GM12878 (cell line): ENCODE measurements at regions not wholly inside any gene's neighbourhood (a gene's known extent, or its start where the extent isn't known, plus 50 kb on each side); places are given as distances from the start of the nearest gene placed in this dataset.

Source experiments
- ATAC-seq: fragments of 200-7000 bp; cut with Tn5 transposase; 3 replicates; pipeline ENCODE4 v1.9.1; 2020; ENCODE audit warnings: mild to moderate bottlenecking, moderate library complexity
- BruUV-seq: library from RNA; stranded (reverse); fragments of 400-500 nt; replicated peaks from 2 replicates; lab custom pipeline; 2021; lab: Mats Ljungman, UMichigan
- CTCF ChIA-PET: fragments of 300-600 bp; sonication (Branson Sonifier 250); formaldehyde crosslinking; extraction: SDS; loops from one replicate; lab custom pipeline; 2021; ENCODE audit warnings: inconsistent platforms; lab: Yijun Ruan, JAX
- POLR2A ChIA-PET: fragments of 350-600 bp; formaldehyde crosslinking; extraction: SDS; loops from one replicate; lab custom pipeline; 2021; ENCODE audit warnings: inconsistent platforms; lab: Charles Lee
- RAD21 ChIA-PET: fragments of 300-600 bp; sonication (Branson Sonifier 250); formaldehyde crosslinking; loops from one replicate; lab custom pipeline; 2023; ENCODE audit warnings: antibody characterized with exemption; ENCODE audit not compliant: unreplicated experiment; lab: Charles Lee
- SMC1A ChIA-PET: fragments of 300-600 bp; sonication (Branson Sonifier 250); formaldehyde crosslinking; loops from one replicate; lab custom pipeline; 2023; ENCODE audit not compliant: unreplicated experiment, uncharacterized antibody; lab: Charles Lee
- DNase-seq: peaks from one replicate; pipeline ENCODE4 v3.0.0-alpha.2; 2011; ENCODE audit warnings: low read depth, low spot score
- FAIRE-seq: peaks from 3 replicates; lab custom pipeline; 2011; peaks lifted over from hg19 to GRCh38; lab: Jason Lieb, UNC
- H2AFZ ChIP-seq: 2 replicates; pipeline ENCODE4 v1.6.0; 2011; ENCODE audit warnings: low read depth, low read length, control low read depth; ENCODE audit not compliant: control insufficient read depth
- H3K27ac ChIP-seq: 2 replicates; pipeline ENCODE4 v1.5.1; 2011; ENCODE audit warnings: control low read depth; ENCODE audit not compliant: control insufficient read depth, insufficient read depth
- H3K27me3 ChIP-seq, 2 experiments: replicated peaks in 1 of 2; 2 replicates each; pipeline versions ENCODE4 v1.6.0 to v1.6.1; 2011; ENCODE audit warnings: low read length in 1 of 2; ENCODE audit not compliant: control insufficient read depth in 2 of 2, insufficient read depth in 2 of 2
- H3K36me3 ChIP-seq, 2 experiments: 2 replicates each; pipeline ENCODE4 v1.5.1; 2011; ENCODE audit warnings: low read length in 1 of 2; ENCODE audit not compliant: control insufficient read depth in 2 of 2, insufficient read depth in 2 of 2
- H3K4me1 ChIP-seq: 2 replicates; pipeline ENCODE4 v1.6.1; 2011; ENCODE audit warnings: mild to moderate bottlenecking, low read length, moderate library complexity, mixed read lengths; ENCODE audit not compliant: control insufficient read depth, insufficient read depth
- H3K4me2 ChIP-seq: 2 replicates; pipeline ENCODE4 v1.6.0; 2011; ENCODE audit warnings: control low read depth; ENCODE audit not compliant: control insufficient read depth, insufficient read depth
- H3K4me3 ChIP-seq: fragments of 200-600 bp; sonication (generic); 2 replicates; pipeline ENCODE4 v1.5.1; 2016
- H3K79me2 ChIP-seq: 2 replicates; pipeline ENCODE4 v1.6.0; 2011; ENCODE audit warnings: low read length; ENCODE audit not compliant: control insufficient read depth, insufficient read depth
- H3K9ac ChIP-seq: 2 replicates; pipeline ENCODE4 v1.8.0; 2011; ENCODE audit warnings: low read length, control low read depth, mixed read lengths; ENCODE audit not compliant: control insufficient read depth, insufficient read depth
- H3K9me3 ChIP-seq: replicated peaks from 3 replicates; pipeline ENCODE4 v1.5.1; 2011; ENCODE audit warnings: mild to moderate bottlenecking, low read length; ENCODE audit not compliant: control insufficient read depth, insufficient read depth
- H4K20me1 ChIP-seq: 2 replicates; pipeline ENCODE4 v1.6.0; 2011; ENCODE audit not compliant: control insufficient read depth, insufficient read depth
- CHD4 ChIP-seq: fragments of 200-600 bp; sonication (generic); IDR thresholded peaks from 2 replicates; pipeline ENCODE4 v1.6.1; 2016; ENCODE audit warnings: mild to moderate bottlenecking
- EGR1 ChIP-seq, 2 experiments: IDR thresholded peaks; 1 replicate in 1 of 2; 2 replicates in 1 of 2; pipeline ENCODE4 v1.6.1; 2011 to 2012; ENCODE audit warnings: low read depth in 2 of 2, low read length in 2 of 2, borderline replicate concordance in 1 of 2, mild to moderate bottlenecking in 1 of 2, moderate library complexity in 1 of 2
- HDGF ChIP-seq: fragments of 450-650 bp; IDR thresholded peaks from 2 replicates; pipeline ENCODE4 v1.6.1; 2016; ENCODE audit warnings: antibody characterized with exemption
- JUNB ChIP-seq: IDR thresholded peaks from 2 replicates; pipeline ENCODE4 v1.6.1; 2016; ENCODE audit warnings: antibody characterized with exemption, mild to moderate bottlenecking
- NFYB ChIP-seq: IDR thresholded peaks from 2 replicates; pipeline ENCODE4 v1.6.1; 2011; ENCODE audit warnings: low read depth, mild to moderate bottlenecking, low read length, improper control_type of control experiment, moderate library complexity; ENCODE audit not compliant: insufficient read depth
- NR2C2 ChIP-seq: IDR thresholded peaks from 2 replicates; pipeline ENCODE4 v1.6.1; 2011; ENCODE audit warnings: borderline replicate concordance, low read depth; ENCODE audit not compliant: control insufficient read depth, insufficient read length
- REST ChIP-seq: IDR thresholded peaks from 2 replicates; pipeline ENCODE4 v1.6.1; 2012; ENCODE audit warnings: mild to moderate bottlenecking, low read depth, low read length
- SP1 ChIP-seq: IDR thresholded peaks from one replicate; pipeline ENCODE4 v1.6.1; 2011; ENCODE audit warnings: low read depth, low read length
- SREBF1 ChIP-seq: IDR thresholded peaks from 2 replicates; pipeline ENCODE4 v1.6.1; 2012; ENCODE audit warnings: mild to moderate bottlenecking, low read length
- SRF ChIP-seq, 2 experiments: IDR thresholded peaks; 2 replicates each; pipeline ENCODE4 v1.6.1; 2011; ENCODE audit warnings: low read depth in 2 of 2, low read length in 2 of 2, mild to moderate bottlenecking in 1 of 2, moderate library complexity in 1 of 2
- YY1 ChIP-seq: IDR thresholded peaks from 2 replicates; pipeline ENCODE4 v1.6.1; 2011; ENCODE audit warnings: low read depth, mild to moderate bottlenecking, low read length
- ZNF207 ChIP-seq: fragments of 450-650 bp; IDR thresholded peaks from 2 replicates; pipeline ENCODE4 v1.6.1; 2014; ENCODE audit warnings: antibody characterized with exemption, mild to moderate bottlenecking, borderline replicate concordance
- ZNF24 ChIP-seq: fragments of 450-650 bp; IDR thresholded peaks from 2 replicates; pipeline ENCODE4 v1.6.1; 2017; ENCODE audit warnings: antibody characterized with exemption, mild to moderate bottlenecking
- ZNF384 ChIP-seq: IDR thresholded peaks from 2 replicates; pipeline ENCODE4 v1.6.1; 2012; ENCODE audit warnings: low read depth, mild to moderate bottlenecking, low read length, improper control_type of control experiment, borderline replicate concordance
- ZNF622 ChIP-seq: fragments of 450-650 bp; IDR thresholded peaks from 2 replicates; pipeline ENCODE4 v1.6.1; 2017; ENCODE audit warnings: mild to moderate bottlenecking, inconsistent platforms
- WGBS: methylation state at CpG from one replicate; pipeline ENCODE4 v1.1.6; 2016; ENCODE audit warnings: low lambda C conversion rate; ENCODE audit not compliant: insufficient replicate concordance, insufficient coverage; ENCODE audit errors: missing lambda C conversion rate; 5-methylcytosine and 5-hydroxymethylcytosine counted together
- in situ Hi-C: fragments of 300-500 bp; cut with MboI; formaldehyde crosslinking; loops from 9 replicates; pipeline ENCODE4 v1.14.3; 2018; ENCODE audit warnings: mixed read lengths
- intact Hi-C: fragments of 100-400 bp; cut with micrococcal nuclease; formaldehyde crosslinking; loops from one replicate; pipeline ENCODE4 v1.14.2; 2022; ENCODE audit not compliant: unreplicated experiment

- no peaks in the 10 kb centered on the region for H3K27me3 ChIP-seq
- ChIA-PET POLR2A (no interaction called here), CTCF (no interaction called here), RAD21 (no interaction called here)
- intact Hi-C loops = no loop called here
- in situ Hi-C loops = no loop called here
- no peak for ATAC-seq
- H3K4me3 ChIP-seq = no peak overlapping the region
- H3K79me2 ChIP-seq = no peaks in the 10 kb centered on the region
- WGBS = 0% methylated on average over 1 of the region's 1 CpG
- TF ChIP-seq SP1 (no peak), EGR1 (IDR thresholded peaks at IDR 0.05; ENCODE audit: borderline replicate concordance in 1 of 2, low read depth in 2 of 2, low read length in 2 of 2) (no peak), ZNF24 (no peak), NFYB (no peak), YY1 (no peak), SREBF1 (no peak), ZNF384 (no peak), NR2C2 (no peak), CHD4 (no peak), SRF (IDR thresholded peaks at IDR 0.05; ENCODE audit: low read depth in 2 of 2, low read length in 2 of 2) (no peak), REST (no peak), JUNB (no peak), ZNF622 (no peak), HDGF (no peak), ZNF207 (no peak)
- TF ChIP-seq, all 136 proteins: peak for 0
- no peaks in the 10 kb centered on the region for H3K9me3 ChIP-seq
- H3K36me3 ChIP-seq = no peaks in the 10 kb centered on the region
- FAIRE-seq (no peak), DNase-seq (no peak)
- H3K9ac ChIP-seq = no peak overlapping the region
- no TSS peak for BruUV-seq
- H3K4me2 ChIP-seq = no peak overlapping the region
- H2AFZ ChIP-seq = no peak overlapping the region
- no peak overlapping the region for H3K27ac ChIP-seq
- SMC1A ChIA-PET = no interaction called here
- H3K4me1 ChIP-seq = no peaks in the 10 kb centered on the region
- H4K20me1 ChIP-seq = no peaks in the 10 kb centered on the region
Observed at GRCh38 chr18:76195601-76196000, 299.4 kb downstream of the ZNF516 start.
